ENCODE measurements at regions not wholly inside any gene's neighbourhood (a gene's known extent, or its start where the extent isn't known, plus 50 kb on each side); places are given as distances from the start of the nearest gene placed in this dataset.

- ChIA-PET POLR2A (no interaction called here), CTCF (no interaction called here)
- TF ChIP-seq POLR2AphosphoS5 (IDR thresholded peaks at IDR 0.05; ENCODE audit: low read depth, low read length) (no peak), TCF7L2 (IDR thresholded peaks at IDR 0.05; ENCODE audit: low read depth, low read length) (no peak), SIN3A (IDR thresholded peaks at IDR 0.05; ENCODE audit: borderline replicate concordance, insufficient read depth, low read depth, low read length) (no peak), REST (IDR thresholded peaks at IDR 0.05; ENCODE audit: insufficient read depth in 1 of 2, low read depth in 2 of 2, low read length in 1 of 2) (no peak)
- H3K9me3 ChIP-seq (ENCODE audit: control insufficient read depth, insufficient read depth, low read depth, low read length): no peaks in the 10 kb centered on the region
- H3K27ac ChIP-seq (ENCODE audit: low read length): no peak overlapping the region
- ATAC-seq: no peak
- H3K27me3 ChIP-seq (ENCODE audit: control insufficient read depth, insufficient read depth, low read length): no peaks in the 10 kb centered on the region
- no peak for DNase-seq (ENCODE audit: low read depth, low spot score)
- in situ Hi-C loops (cut with HindIII; ENCODE audit: low pct_unique_long_range_greater_than_20kb, low sequenced_read_pairs) (no loop called here), intact Hi-C loops (cut with micrococcal nuclease; ENCODE audit: unreplicated experiment) (no loop called here)
- no TSS peak for BruUV-seq (replicated peaks)
- H3K4me3 ChIP-seq (ENCODE audit: low read depth in 2 of 2, low read length in 2 of 2): no peak overlapping the region
- H3K4me1 ChIP-seq (ENCODE audit: control insufficient read depth, insufficient read depth, low read length): no peaks in the 10 kb centered on the region
- H3K36me3 ChIP-seq (ENCODE audit: control insufficient read depth, insufficient read depth, low read length): no peaks in the 10 kb centered on the region; the same call in 1 of the 2 replicates
Observed at GRCh38 chr6:144683216-144684070, 398.3 kb downstream of the UTRN start.

GRCh38 chr6:144688713-144689112, 403.6 kb downstream of the UTRN start:
- Histone ChIP-seq H3K9me3 (ENCODE audit: control insufficient read depth, insufficient read depth, low read depth, low read length) (no peaks in the 10 kb centered on the region), H3K27me3 (ENCODE audit: control insufficient read depth, insufficient read depth, low read length) (no peaks in the 10 kb centered on the region), H3K36me3 (ENCODE audit: control insufficient read depth, insufficient read depth, low read length) (no peaks in the 10 kb centered on the region), H3K4me1 (ENCODE audit: control insufficient read depth, insufficient read depth, low read length) (no peaks in the 10 kb centered on the region), H3K27ac (ENCODE audit: low read length) (no peak overlapping the region), H3K4me3 (ENCODE audit: low read depth in 2 of 2, low read length in 2 of 2) (no peak overlapping the region)
- ChIA-PET CTCF (no interaction called here), POLR2A (no interaction called here)
- ATAC-seq (no peak), DNase-seq (ENCODE audit: low read depth, low spot score) (no peak)
- no TSS peak for BruUV-seq (replicated peaks)
- TF ChIP-seq REST (IDR thresholded peaks at IDR 0.05; ENCODE audit: insufficient read depth in 1 of 2, low read depth in 2 of 2, low read length in 1 of 2): no peak
- no peak for TF ChIP-seq SIN3A (IDR thresholded peaks at IDR 0.05; ENCODE audit: borderline replicate concordance, insufficient read depth, low read depth, low read length)
- no peak for TF ChIP-seq CTCF (IDR thresholded peaks at IDR 0.05)
- TF ChIP-seq TCF7L2 (IDR thresholded peaks at IDR 0.05; ENCODE audit: low read depth, low read length): no peak
- TF ChIP-seq POLR2AphosphoS5 (IDR thresholded peaks at IDR 0.05; ENCODE audit: low read depth, low read length): no peak
- in situ Hi-C loops (cut with HindIII; ENCODE audit: low pct_unique_long_range_greater_than_20kb, low sequenced_read_pairs) (no loop called here), intact Hi-C loops (cut with micrococcal nuclease; ENCODE audit: unreplicated experiment) (no loop called here)
